HAP-1 (cell line): ENCODE measurements at regions not wholly inside any gene's neighbourhood (a gene's known extent, or its start where the extent isn't known, plus 50 kb on each side); places are given as distances from the start of the nearest gene placed in this dataset.
"Not testable (repeated sequence)": the region's sequence is repeated elsewhere in the genome, so short reads cannot be mapped to it uniquely, and the experiment has no call there.

Experiments
- DNase-seq, 2 experiments: peaks; one replicate each; pipeline ENCODE4 v3.0.0-alpha.2; 2016 to 2020; ENCODE audit warnings: low spot score in 2 of 2
- H3K27me3 ChIP-seq: fragments of 250-450 bp; sonication (Bioruptor Pico); 2 replicates; pipeline ENCODE4 v1.5.1; 2020; ENCODE audit warnings: low read depth, mild to moderate bottlenecking, moderate library complexity
- H3K36me3 ChIP-seq: fragments of 250-450 bp; sonication (Bioruptor Pico); replicated peaks from 2 replicates; pipeline ENCODE4 v1.5.1; 2020; ENCODE audit warnings: mild to moderate bottlenecking
- H3K4me1 ChIP-seq: fragments of 250-450 bp; sonication (Bioruptor Pico); 2 replicates; pipeline ENCODE4 v1.5.1; 2020; ENCODE audit warnings: mild to moderate bottlenecking
- H3K4me3 ChIP-seq: fragments of 250-450 bp; sonication (Bioruptor Pico); 2 replicates; pipeline ENCODE4 v1.5.1; 2020; ENCODE audit warnings: mild to moderate bottlenecking, moderate library complexity
- H3K9me3 ChIP-seq: fragments of 250-450 bp; sonication (Bioruptor Pico); 2 replicates; pipeline ENCODE4 v1.5.1; 2020; ENCODE audit warnings: mild to moderate bottlenecking, moderate library complexity
- in situ Hi-C: fragments of 300-500 bp; cut with MboI; formaldehyde crosslinking; loops from 3 replicates; pipeline ENCODE4 v1.14.3; 2020; ENCODE audit warnings: low sequenced_read_pairs, inconsistent platforms, mixed read lengths

DNA sequence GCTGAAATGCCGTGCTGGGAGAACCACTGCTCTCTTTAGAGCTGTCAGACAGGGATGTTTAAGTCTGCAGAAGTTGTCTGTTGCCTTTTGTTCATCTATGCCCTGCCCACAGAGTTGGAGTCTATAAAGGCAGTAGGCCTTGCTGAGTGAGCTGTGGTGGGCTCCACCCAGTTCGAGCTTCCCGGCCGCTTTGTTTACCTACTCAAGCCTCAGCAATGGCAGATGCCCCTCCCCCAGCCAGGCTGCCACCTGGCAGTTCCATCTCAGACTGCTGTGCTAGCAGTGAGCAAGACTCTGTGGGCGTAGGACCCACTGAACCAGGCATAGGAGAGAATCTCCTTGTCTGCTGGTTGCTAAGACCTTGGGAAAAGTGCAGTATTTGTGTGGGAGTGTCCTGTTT lies 160.0 kb upstream of the PTPRZ1 start:
- H3K36me3 ChIP-seq, H3K9me3 ChIP-seq, H3K4me3 ChIP-seq, H3K4me1 ChIP-seq, H3K27me3 ChIP-seq, in situ Hi-C loops: not testable (repeated sequence)
- DNase-seq = peak in 1 of 2 experiments; percentile 8

GRCh38 chr7:121697731-121698316 lies 175.1 kb upstream of the PTPRZ1 start:
- Histone ChIP-seq H3K9me3 (no peaks in the 10 kb centered on the region), H3K4me1 (no peaks in the 10 kb centered on the region), H3K27me3 (peaks cover 6% of the 10 kb centered on the region), H3K36me3 (no peaks in the 10 kb centered on the region), H3K4me3 (no peak overlapping the region)
- DNase-seq = no peak
- in situ Hi-C loops = no loop called here

- Histone ChIP-seq H3K9me3 (no peaks in the 10 kb centered on the region), H3K27me3 (peaks cover 6% of the 10 kb centered on the region), H3K36me3 (no peaks in the 10 kb centered on the region), H3K4me3 (no peak overlapping the region), H3K4me1 (no peaks in the 10 kb centered on the region)
- in situ Hi-C loops = no loop called here
- no peak for DNase-seq
Observed at GRCh38 chr7:121696954-121697353, 176.0 kb upstream of the PTPRZ1 start.

DNA sequence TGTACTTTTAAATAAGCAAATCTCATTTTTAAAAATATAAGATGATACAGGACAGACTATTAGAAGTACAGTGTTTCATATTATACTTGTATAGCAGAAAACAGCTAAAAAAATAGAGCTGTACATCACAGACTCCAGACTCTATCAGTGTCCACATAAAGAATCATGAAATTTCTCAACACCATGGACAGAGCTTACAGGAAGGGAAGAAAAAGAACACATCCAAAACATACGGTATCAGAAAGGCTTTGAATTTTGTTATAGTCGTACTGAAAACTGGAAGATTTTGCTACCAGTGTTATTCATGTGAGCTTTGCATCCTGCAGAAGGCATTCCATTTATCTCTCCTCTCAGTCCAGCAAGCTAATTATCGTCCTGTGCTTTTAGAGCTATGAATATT lies 183.2 kb upstream of the PTPRZ1 start:
- in situ Hi-C loops = no loop called here
- no peaks in the 10 kb centered on the region for H3K4me1 ChIP-seq
- H3K36me3 ChIP-seq = no peaks in the 10 kb centered on the region
- DNase-seq = no peak
- no peaks in the 10 kb centered on the region for H3K9me3 ChIP-seq
- no peaks in the 10 kb centered on the region for H3K27me3 ChIP-seq
- no peak overlapping the region for H3K4me3 ChIP-seq

DNA sequence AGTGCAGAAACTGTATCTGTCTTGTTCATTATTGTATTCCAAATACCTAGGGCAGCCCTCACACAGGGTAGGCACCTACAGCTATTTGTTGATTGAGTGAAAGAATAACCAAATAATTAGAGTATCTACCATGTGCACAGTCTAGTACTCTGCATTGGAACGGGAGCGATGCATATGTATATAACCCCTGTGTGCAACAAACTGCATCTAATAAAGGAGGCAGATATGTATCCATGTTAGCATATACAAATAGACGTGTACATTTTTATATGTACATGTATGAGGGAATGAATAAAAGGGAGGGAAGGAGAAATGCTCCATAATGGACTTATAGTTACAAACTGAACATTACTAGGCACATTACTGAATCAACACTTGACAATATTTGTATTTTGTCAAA lies 191.3 kb upstream of the PTPRZ1 start:
- Histone ChIP-seq H3K27me3 (0 out of 2 replicates have a peak, but pooled peaks cover 2% of the 10 kb centered on the region), H3K9me3 (no peaks in the 10 kb centered on the region), H3K36me3 (no peaks in the 10 kb centered on the region), H3K4me1 (no peaks in the 10 kb centered on the region; the same call in 1 of the 2 replicates), H3K4me3 (no peak overlapping the region)
- in situ Hi-C loops = no loop called here
- no peak for DNase-seq

GRCh38 chr7:121676168-121676567 lies 196.8 kb upstream of the PTPRZ1 start:
- Histone ChIP-seq H3K27me3 (0 out of 2 replicates have a peak, but pooled peaks cover 2% of the 10 kb centered on the region), H3K36me3 (no peaks in the 10 kb centered on the region), H3K4me1 (no peaks in the 10 kb centered on the region; the same call in 1 of the 2 replicates), H3K4me3 (no peak overlapping the region), H3K9me3 (0 out of 2 replicates have a peak, but pooled peaks cover 2% of the 10 kb centered on the region)
- in situ Hi-C loops = no loop called here
- DNase-seq = no peak

GRCh38 chr7:121674455-121674854 lies 198.5 kb upstream of the PTPRZ1 start:
- H3K36me3 ChIP-seq, H3K9me3 ChIP-seq, H3K4me1 ChIP-seq, DNase-seq, H3K4me3 ChIP-seq, in situ Hi-C loops, H3K27me3 ChIP-seq: not testable (repeated sequence)

DNA sequence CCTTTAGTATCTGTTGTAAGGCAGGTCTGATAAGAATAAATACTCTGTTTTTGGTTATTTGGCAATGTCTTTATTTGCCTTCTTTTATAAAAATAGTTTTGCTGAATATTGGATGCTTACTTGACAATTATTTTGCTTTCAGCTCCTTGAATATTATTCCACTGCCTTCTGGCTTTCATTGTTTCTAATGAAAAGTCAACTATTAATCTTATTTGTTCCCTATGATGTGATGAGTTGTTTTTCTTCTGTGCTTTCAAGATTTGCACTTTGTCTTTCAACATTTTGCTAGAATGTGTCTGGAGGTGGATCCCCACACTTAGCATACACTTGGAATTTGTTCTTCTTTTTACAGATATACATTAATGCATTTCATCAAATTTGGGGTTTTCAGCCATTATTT lies 203.8 kb upstream of the PTPRZ1 start:
- in situ Hi-C loops = no loop called here
- DNase-seq = no peak

GRCh38 chr7:121666306-121666705 lies 206.7 kb upstream of the PTPRZ1 start:
- no peaks in the 10 kb centered on the region for H3K4me1 ChIP-seq
- DNase-seq = no peak
- no peaks in the 10 kb centered on the region for H3K9me3 ChIP-seq
- no peaks in the 10 kb centered on the region for H3K27me3 ChIP-seq
- H3K36me3 ChIP-seq = no peaks in the 10 kb centered on the region
- no peak overlapping the region for H3K4me3 ChIP-seq
- in situ Hi-C loops = no loop called here

More for the DNA sequence above, 203.8 kb upstream of the PTPRZ1 start:
- Histone ChIP-seq H3K4me1 (no peaks in the 10 kb centered on the region), H3K9me3 (0 out of 2 replicates have a peak, but pooled peaks cover 2% of the 10 kb centered on the region), H3K4me3 (no peak overlapping the region), H3K27me3 (no peaks in the 10 kb centered on the region), H3K36me3 (no peaks in the 10 kb centered on the region)

DNA sequence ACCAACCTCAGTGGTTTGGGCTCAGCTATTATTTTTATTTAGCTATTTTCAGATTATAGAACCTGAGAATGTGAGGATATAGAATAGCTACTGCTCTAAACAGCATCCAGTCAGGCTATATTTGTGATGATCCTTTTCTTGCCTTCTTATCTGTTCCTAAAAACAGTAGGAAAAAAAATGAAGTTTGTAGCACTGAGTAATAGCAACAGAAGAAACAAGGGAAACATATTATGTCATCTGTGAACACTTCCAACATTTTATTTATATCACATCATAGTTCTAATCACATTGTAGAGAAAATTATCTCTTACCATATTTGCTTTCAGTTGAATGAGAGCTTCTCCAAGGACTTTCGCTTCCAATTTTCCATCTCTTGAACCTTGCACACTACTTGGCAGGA lies 229.6 kb upstream of the PTPRZ1 start:
- DNase-seq = no peak
- no peaks in the 10 kb centered on the region for H3K4me1 ChIP-seq
- no peaks in the 10 kb centered on the region for H3K9me3 ChIP-seq
- H3K4me3 ChIP-seq = no peak overlapping the region
- in situ Hi-C loops = no loop called here
- no peaks in the 10 kb centered on the region for H3K36me3 ChIP-seq
- no peaks in the 10 kb centered on the region for H3K27me3 ChIP-seq

GRCh38 chr7:121639705-121640104 lies 233.3 kb upstream of the PTPRZ1 start:
- no peaks in the 10 kb centered on the region for H3K4me1 ChIP-seq
- in situ Hi-C loops = no loop called here

DNA sequence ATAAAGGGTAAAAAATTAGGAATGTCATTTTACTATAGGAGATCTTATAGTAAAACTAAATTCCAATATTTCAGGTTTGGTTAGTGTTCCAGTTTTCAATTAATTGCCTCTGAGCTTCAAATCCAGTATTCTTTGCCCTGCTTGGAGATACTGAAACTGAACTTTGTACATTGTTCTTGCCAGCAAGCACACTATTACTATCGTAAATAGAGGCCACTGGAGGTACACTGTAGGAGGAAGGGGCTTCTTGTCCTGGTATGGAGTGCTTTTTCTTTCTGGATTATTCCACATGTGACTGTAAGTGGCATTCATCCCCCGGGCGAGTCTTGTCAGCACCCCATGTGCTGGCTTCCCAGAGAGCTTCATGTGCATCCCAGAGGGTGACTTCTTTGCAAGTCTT lies 234.7 kb upstream of the PTPRZ1 start:
- no peak overlapping the region for H3K4me3 ChIP-seq
- H3K9me3 ChIP-seq = no peaks in the 10 kb centered on the region
- no peaks in the 10 kb centered on the region; the same call in 1 of the 2 replicates for H3K27me3 ChIP-seq
- DNase-seq = no peak
- no peaks in the 10 kb centered on the region for H3K36me3 ChIP-seq
- no peaks in the 10 kb centered on the region for H3K4me1 ChIP-seq
- in situ Hi-C loops = no loop called here

More at GRCh38 chr7:121639705-121640104, 233.3 kb upstream of the PTPRZ1 start:
- H3K36me3 ChIP-seq = no peaks in the 10 kb centered on the region
- H3K9me3 ChIP-seq = no peaks in the 10 kb centered on the region
- no peak for DNase-seq
- no peak overlapping the region for H3K4me3 ChIP-seq
- H3K27me3 ChIP-seq = no peaks in the 10 kb centered on the region; the same call in 1 of the 2 replicates

DNA sequence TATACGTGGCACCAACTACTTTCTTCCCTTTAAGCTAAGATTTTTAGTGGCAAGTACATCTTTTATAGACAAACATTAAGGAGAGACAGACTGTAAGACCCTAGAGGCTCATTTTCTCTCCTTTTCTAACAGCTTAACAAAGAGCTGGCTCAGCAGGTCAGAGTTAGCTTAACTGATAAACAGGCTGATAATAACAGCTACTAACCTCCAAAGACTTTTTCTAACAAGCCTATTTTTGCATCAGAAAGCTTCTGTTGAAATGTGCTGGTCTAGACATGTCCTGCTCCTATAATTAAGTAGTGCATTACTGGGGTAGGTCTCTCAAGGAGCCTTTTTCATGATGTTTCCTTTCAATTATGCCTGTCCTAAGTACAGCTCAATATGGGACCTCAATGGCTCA lies 238.2 kb upstream of the FAM3C start:
- H3K27me3 ChIP-seq = no peaks in the 10 kb centered on the region; the same call in 1 of the 2 replicates
- no peaks in the 10 kb centered on the region for H3K4me1 ChIP-seq
- no peaks in the 10 kb centered on the region for H3K9me3 ChIP-seq
- DNase-seq = peak; percentile 8 to 81
- H3K4me3 ChIP-seq = no peak overlapping the region
- H3K36me3 ChIP-seq = no peaks in the 10 kb centered on the region
- in situ Hi-C loops = no loop called here

DNA sequence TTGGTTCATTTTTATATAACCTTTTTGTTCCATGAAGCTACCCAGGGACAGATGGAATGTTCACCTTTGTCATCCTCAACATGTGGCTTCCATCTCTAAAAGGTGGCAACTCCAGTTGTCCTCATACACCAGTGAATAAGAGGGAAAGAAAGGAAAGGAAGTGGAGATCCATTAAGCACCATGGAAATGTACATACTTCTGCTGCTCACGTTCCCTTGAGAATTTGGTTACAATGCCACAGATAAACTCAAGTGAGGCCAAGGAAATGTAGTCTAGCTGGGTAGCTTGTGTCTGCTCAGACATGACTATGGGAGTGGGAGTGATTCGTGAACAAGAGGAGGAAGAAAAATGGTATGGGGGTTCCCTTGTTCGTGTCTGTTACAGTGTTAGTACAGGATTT lies 237.1 kb upstream of the FAM3C start:
- Histone ChIP-seq H3K27me3 (no peaks in the 10 kb centered on the region; the same call in 1 of the 2 replicates), H3K36me3 (no peaks in the 10 kb centered on the region), H3K4me1 (no peaks in the 10 kb centered on the region), H3K4me3 (no peak overlapping the region), H3K9me3 (no peaks in the 10 kb centered on the region)
- in situ Hi-C loops = no loop called here
- DNase-seq = no peak

DNA sequence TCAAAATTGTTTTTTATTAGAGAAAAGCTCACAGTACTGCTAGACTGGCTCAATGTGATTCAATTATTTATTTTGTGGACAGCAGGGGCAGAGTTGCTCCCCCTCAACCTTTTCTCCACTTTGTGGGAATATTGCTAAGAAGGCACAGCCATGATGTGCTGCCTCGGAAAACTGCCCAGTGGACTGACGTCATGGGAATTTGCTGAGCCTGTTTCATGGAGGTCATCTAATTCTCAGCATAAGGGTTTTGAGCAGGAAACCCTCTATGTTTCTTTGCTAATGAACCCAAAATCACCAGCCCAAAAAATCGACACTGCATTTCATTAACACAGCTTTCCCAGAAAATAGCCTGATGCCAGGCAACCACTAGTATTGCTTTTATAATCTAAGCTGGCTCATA lies 228.8 kb upstream of the FAM3C start:
- H3K9me3 ChIP-seq = no peaks in the 10 kb centered on the region
- no peak overlapping the region for H3K4me3 ChIP-seq
- no peaks in the 10 kb centered on the region for H3K4me1 ChIP-seq
- no peaks in the 10 kb centered on the region for H3K27me3 ChIP-seq
- in situ Hi-C loops = no loop called here
- no peak for DNase-seq
- H3K36me3 ChIP-seq = no peaks in the 10 kb centered on the region
